ENCODE measurements at regions not wholly inside any gene's neighbourhood (a gene's known extent, or its start where the extent isn't known, plus 50 kb on each side); places are given as distances from the start of the nearest gene placed in this dataset.

GRCh38 chr20:58032599-58032998 is 195.9 kb downstream of the ANKRD60 start:
- TF ChIP-seq CTCF (conservative IDR thresholded peaks at IDR 0.05 in 1 of 2, IDR thresholded peaks at IDR 0.05 in 1 of 2; ENCODE audit: extremely low read depth in 1 of 2, insufficient read depth in 1 of 2, low read depth in 1 of 2, low read length in 2 of 2) (no peak), EZH2 (IDR thresholded peaks at IDR 0.05; ENCODE audit: borderline replicate concordance, low read length) (no peak)
